Keratinocyte (primary cell): ENCODE measurements at regions not wholly inside any gene's neighbourhood (a gene's known extent, or its start where the extent isn't known, plus 50 kb on each side); places are given as distances from the start of the nearest gene placed in this dataset.

Source experiments
- DNase-seq: peaks from one replicate; pipeline ENCODE4 v3.0.0-alpha.2; 2011; ENCODE audit warnings: low read depth, missing footprints, low spot score
- FAIRE-seq: peaks from 2 replicates; lab custom pipeline; 2011; peaks lifted over from hg19 to GRCh38; lab: Jason Lieb, UNC
- H2AFZ ChIP-seq: 2 replicates; pipeline ENCODE4 v1.6.0; 2012; ENCODE audit warnings: low read length, control low read depth, inconsistent platforms; ENCODE audit not compliant: control insufficient read depth
- H3K27ac ChIP-seq: 2 replicates; pipeline ENCODE4 v1.5.1; 2011; ENCODE audit warnings: low read length; ENCODE audit not compliant: control insufficient read depth, insufficient read depth
- H3K27me3 ChIP-seq: 3 replicates; pipeline ENCODE4 v1.6.0; 2011; ENCODE audit warnings: low read length; ENCODE audit not compliant: control insufficient read depth, insufficient read depth; ENCODE audit errors: extremely low read depth
- H3K36me3 ChIP-seq, 2 experiments: 2 replicates in 1 of 2; 3 replicates in 1 of 2; pipeline ENCODE4 v1.5.1; 2011; ENCODE audit warnings: low read length in 2 of 2, mild to moderate bottlenecking in 1 of 2; ENCODE audit not compliant: control insufficient read depth in 2 of 2, insufficient read depth in 2 of 2; ENCODE audit errors: extremely low read depth in 1 of 2
- H3K4me1 ChIP-seq: 3 replicates; pipeline ENCODE4 v1.5.1; 2011; ENCODE audit warnings: low read length; ENCODE audit not compliant: control insufficient read depth, insufficient read depth; ENCODE audit errors: extremely low read depth
- H3K4me2 ChIP-seq: 3 replicates; pipeline ENCODE4 v1.6.0; 2011; ENCODE audit warnings: low read depth, low read length; ENCODE audit not compliant: control insufficient read depth, insufficient read depth; ENCODE audit errors: extremely low read depth
- H3K4me3 ChIP-seq, 3 experiments: fragments of 200-600 bp in 1 of 3; sonication (generic) in 1 of 3; 2 replicates in 2 of 3; 3 replicates in 1 of 3; pipeline ENCODE4 v1.5.1; 2011 to 2016; ENCODE audit warnings: low read length in 3 of 3, mild to moderate bottlenecking in 3 of 3, control low read depth in 2 of 3, inconsistent platforms in 1 of 3, low read depth in 1 of 3, mixed read lengths in 1 of 3, mixed run types in 1 of 3, moderate library complexity in 1 of 3; ENCODE audit not compliant: control insufficient read depth in 2 of 3, insufficient read depth in 2 of 3; ENCODE audit errors: extremely low read depth in 1 of 3
- H3K79me2 ChIP-seq: 2 replicates; pipeline ENCODE4 v1.6.0; 2012; ENCODE audit warnings: low read length; ENCODE audit not compliant: control insufficient read depth, insufficient read depth
- H3K9ac ChIP-seq: 3 replicates; pipeline ENCODE4 v1.6.0; 2011; ENCODE audit warnings: low read length; ENCODE audit not compliant: control insufficient read depth, insufficient read depth; ENCODE audit errors: extremely low read depth
- H3K9me1 ChIP-seq: 3 replicates; pipeline ENCODE4 v1.6.0; 2011; ENCODE audit warnings: low read length; ENCODE audit not compliant: control insufficient read depth, insufficient read depth; ENCODE audit errors: extremely low read depth
- H3K9me3 ChIP-seq: 2 replicates; pipeline ENCODE4 v1.5.1; 2012; ENCODE audit warnings: low read depth, low read length; ENCODE audit not compliant: control insufficient read depth
- H4K20me1 ChIP-seq: 3 replicates; pipeline ENCODE4 v1.6.0; 2011; ENCODE audit warnings: low read length; ENCODE audit not compliant: control insufficient read depth, insufficient read depth; ENCODE audit errors: extremely low read depth
- EZH2 ChIP-seq: IDR thresholded peaks from one replicate; pipeline ENCODE4 v1.6.1; 2012; ENCODE audit warnings: inconsistent platforms, mild to moderate bottlenecking, low read length, moderate library complexity
- dilution Hi-C: fragments of 300-500 bp; cut with MboI; formaldehyde crosslinking; loops from one replicate; pipeline ENCODE4 v1.7.0; 2020; ENCODE audit warnings: low sequenced_read_pairs; ENCODE audit not compliant: extremely low pct_ligation_motif_present
- TF ChIP-seq, protein P1 (sequence below), 3 experiments: IDR thresholded peaks in 1 of 3; conservative IDR thresholded peaks in 1 of 3; optimal IDR thresholded peaks in 1 of 3; 2 replicates in 2 of 3; 3 replicates in 1 of 3; pipeline versions ENCODE3 to v1.5.1; 2011; ENCODE audit warnings: low read length in 3 of 3, mild to moderate bottlenecking in 3 of 3, moderate library complexity in 2 of 3, control low read depth in 1 of 3, inconsistent platforms in 1 of 3; ENCODE audit not compliant: insufficient read depth in 2 of 3; ENCODE audit errors: extremely low read depth in 1 of 3

DNA sequence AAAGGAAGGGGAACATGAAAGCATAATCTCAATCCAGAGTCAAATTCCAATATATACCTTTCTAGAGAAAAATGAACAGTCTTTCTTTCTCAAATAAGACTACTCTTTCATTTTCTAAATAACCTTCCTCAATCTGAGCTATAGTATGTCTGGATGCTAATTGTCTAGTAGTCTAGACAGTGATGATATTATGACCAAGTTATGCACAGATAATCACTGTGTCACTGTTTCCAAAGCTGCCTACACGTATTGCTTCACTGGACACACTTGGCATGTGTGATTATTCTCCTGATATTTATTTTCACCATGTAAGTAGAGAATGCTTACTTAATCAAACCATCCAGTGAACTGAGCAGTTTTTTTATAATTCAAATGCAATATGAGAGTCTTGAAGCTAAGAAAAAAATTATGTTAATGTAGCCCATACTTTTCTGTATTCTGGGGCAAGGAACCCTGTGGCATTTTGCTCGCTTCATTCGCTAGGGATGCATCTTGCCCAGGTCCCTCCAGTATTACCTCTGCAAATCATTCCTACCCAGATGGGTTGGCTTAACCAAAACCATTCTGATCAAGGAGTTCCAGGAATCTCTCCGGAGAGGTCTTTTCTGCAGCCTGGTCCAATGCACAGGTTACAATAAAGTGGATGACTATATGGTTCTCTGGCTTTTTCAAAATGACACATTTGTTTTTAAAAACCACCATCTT lies 303.1 kb upstream of the RUNX1 start:
- no peaks in the 10 kb centered on the region for H3K27me3 ChIP-seq
- no peak overlapping the region for H3K27ac ChIP-seq
- H3K4me3 ChIP-seq: no peak overlapping the region
- no peaks in the 10 kb centered on the region for H3K36me3 ChIP-seq
- H2AFZ ChIP-seq: no peak overlapping the region
- DNase-seq (no peak), FAIRE-seq (no peak)
- no peak overlapping the region for H3K9ac ChIP-seq
- no peaks in the 10 kb centered on the region for H3K79me2 ChIP-seq
- TF ChIP-seq EZH2: no peak
- TF ChIP-seq, protein P1, sequence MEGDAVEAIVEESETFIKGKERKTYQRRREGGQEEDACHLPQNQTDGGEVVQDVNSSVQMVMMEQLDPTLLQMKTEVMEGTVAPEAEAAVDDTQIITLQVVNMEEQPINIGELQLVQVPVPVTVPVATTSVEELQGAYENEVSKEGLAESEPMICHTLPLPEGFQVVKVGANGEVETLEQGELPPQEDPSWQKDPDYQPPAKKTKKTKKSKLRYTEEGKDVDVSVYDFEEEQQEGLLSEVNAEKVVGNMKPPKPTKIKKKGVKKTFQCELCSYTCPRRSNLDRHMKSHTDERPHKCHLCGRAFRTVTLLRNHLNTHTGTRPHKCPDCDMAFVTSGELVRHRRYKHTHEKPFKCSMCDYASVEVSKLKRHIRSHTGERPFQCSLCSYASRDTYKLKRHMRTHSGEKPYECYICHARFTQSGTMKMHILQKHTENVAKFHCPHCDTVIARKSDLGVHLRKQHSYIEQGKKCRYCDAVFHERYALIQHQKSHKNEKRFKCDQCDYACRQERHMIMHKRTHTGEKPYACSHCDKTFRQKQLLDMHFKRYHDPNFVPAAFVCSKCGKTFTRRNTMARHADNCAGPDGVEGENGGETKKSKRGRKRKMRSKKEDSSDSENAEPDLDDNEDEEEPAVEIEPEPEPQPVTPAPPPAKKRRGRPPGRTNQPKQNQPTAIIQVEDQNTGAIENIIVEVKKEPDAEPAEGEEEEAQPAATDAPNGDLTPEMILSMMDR (optimal IDR thresholded peaks at IDR 0.05 in 1 of 3, IDR thresholded peaks at IDR 0.05 in 1 of 3, conservative IDR thresholded peaks at IDR 0.05 in 1 of 3; ENCODE audit: extremely low read depth in 1 of 3, insufficient read depth in 2 of 3, low read length in 3 of 3): no peak
- H3K9me1 ChIP-seq: no peaks in the 10 kb centered on the region
- H3K4me1 ChIP-seq: peaks cover 8% of the 10 kb centered on the region
- H3K9me3 ChIP-seq: no peaks in the 10 kb centered on the region
- dilution Hi-C loops: no loop called here
- H3K4me2 ChIP-seq: no peak overlapping the region
- no peaks in the 10 kb centered on the region for H4K20me1 ChIP-seq

- Histone ChIP-seq H3K9ac (no peak overlapping the region), H3K4me3 (no peak overlapping the region), H3K9me1 (no peaks in the 10 kb centered on the region), H3K27me3 (no peaks in the 10 kb centered on the region), H3K9me3 (no peaks in the 10 kb centered on the region), H3K27ac (no peak overlapping the region), H3K4me2 (no peak overlapping the region), H3K79me2 (no peaks in the 10 kb centered on the region), H2AFZ (no peak overlapping the region), H4K20me1 (no peaks in the 10 kb centered on the region), H3K4me1 (peaks cover 4% of the 10 kb centered on the region), H3K36me3 (no peaks in the 10 kb centered on the region)
- TF ChIP-seq, protein P1 (optimal IDR thresholded peaks at IDR 0.05 in 1 of 3, IDR thresholded peaks at IDR 0.05 in 1 of 3, conservative IDR thresholded peaks at IDR 0.05 in 1 of 3; ENCODE audit: extremely low read depth in 1 of 3, insufficient read depth in 2 of 3, low read length in 3 of 3): no peak
- TF ChIP-seq EZH2: no peak
- FAIRE-seq: no peak
- dilution Hi-C loops: no loop called here
- no peak for DNase-seq
These were observed 302.3 kb upstream of the RUNX1 start for GRCh38 chr21:35351434-35351833.
